GM19099 (cell line): ENCODE measurements at regions not wholly inside any gene's neighbourhood (a gene's known extent, or its start where the extent isn't known, plus 50 kb on each side); places are given as distances from the start of the nearest gene placed in this dataset.

Source experiments
- POLR2A ChIP-seq: IDR thresholded peaks from 3 replicates; pipeline ENCODE4 v1.6.1; 2011; ENCODE audit warnings: low read depth; ENCODE audit not compliant: insufficient read length; ENCODE audit errors: extremely low read depth

GRCh38 chr7:65809982-65810288 is 62.9 kb upstream of the VKORC1L1 start:
- no peak for TF ChIP-seq POLR2A

GRCh38 chr7:65812281-65812680 is 60.6 kb upstream of the VKORC1L1 start:
- no peak for TF ChIP-seq POLR2A

DNA sequence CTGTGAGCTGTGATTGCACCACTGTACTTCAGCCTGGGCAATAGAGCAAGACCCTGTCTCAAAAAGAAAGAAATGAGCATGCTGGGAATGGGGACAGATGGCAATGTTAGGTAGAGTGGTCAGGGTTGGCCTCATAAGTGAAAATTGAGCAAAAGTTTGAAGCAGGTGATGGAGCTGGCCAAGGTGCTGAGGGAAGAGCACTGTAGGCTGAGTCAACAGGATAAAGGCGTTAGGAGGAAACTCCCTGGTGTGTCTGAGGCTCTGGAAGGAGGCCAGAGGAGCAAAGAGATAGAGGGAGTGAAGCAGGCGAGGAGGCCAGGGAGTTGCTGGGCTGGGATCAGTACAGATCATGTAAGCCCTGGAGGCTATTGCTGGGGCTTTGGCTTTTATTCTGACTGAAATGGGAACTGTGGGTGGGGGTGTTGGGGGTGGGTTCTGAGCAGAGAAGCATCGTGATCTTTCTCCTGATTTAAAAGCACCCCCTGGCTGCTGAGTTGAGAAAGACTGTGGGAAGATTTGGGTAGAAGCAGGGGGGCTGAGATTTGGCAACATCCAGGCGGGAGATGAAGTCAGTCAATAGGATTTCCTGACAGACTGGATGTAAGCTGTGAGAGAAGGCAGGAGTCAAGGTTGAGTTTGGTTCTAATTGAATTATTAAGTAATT is 52.5 kb upstream of the VKORC1L1 start:
- no peak for TF ChIP-seq POLR2A
